ENCODE measurements at regions not wholly inside any gene's neighbourhood (a gene's known extent, or its start where the extent isn't known, plus 50 kb on each side); places are given as distances from the start of the nearest gene placed in this dataset.

DNA sequence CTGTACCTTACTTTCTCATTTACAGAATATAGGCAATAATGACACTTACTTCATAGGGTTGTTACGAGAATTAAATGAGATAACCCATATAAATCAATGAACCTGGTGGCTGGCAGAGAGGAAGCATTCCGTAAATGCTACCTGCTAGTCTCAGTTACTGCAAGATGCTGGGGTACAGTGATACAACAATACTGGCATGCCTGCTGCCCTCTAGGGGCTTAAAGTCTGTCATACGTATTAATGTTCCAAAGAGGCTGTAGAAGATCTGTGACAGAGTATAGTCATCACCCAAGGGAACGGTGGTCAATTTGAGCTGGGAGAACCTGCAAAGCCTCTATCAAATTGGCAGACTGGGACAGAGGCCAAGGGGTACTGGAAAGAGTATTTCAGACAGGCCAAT, 421.5 kb downstream of the GPAM start:
- Histone ChIP-seq H3K27ac (ENCODE audit: extremely low read depth, low read depth, low read length) (no peak overlapping the region), H3K4me1 (ENCODE audit: control insufficient read depth, insufficient read depth, low read length) (no peaks in the 10 kb centered on the region), H3K4me3 (ENCODE audit: low read depth, low read length) (no peak overlapping the region), H3K36me3 (ENCODE audit: control insufficient read depth in 2 of 2, insufficient read depth in 1 of 2, low read length in 2 of 2) (no peaks in the 10 kb centered on the region), H3K9me3 (ENCODE audit: control insufficient read depth, insufficient read depth, low read depth, low read length) (no peaks in the 10 kb centered on the region)
- POLR2A ChIA-PET, result no interaction called here
- CTCF ChIA-PET, result no interaction called here
- no peak for TF ChIP-seq ZNF133 (tag by site-specific recombination; IDR thresholded peaks at IDR 0.05)

- CTCF ChIA-PET, result interaction anchor here (0.6 to 1.2 kb wide), 3 partner anchors 9 to 929 kb away, joined by 3 read pairs; no protein-coding TSS in a partner anchor
Measured at GRCh38 chr10:111765216-111765615, 418.3 kb downstream of the GPAM start.

GRCh38 chr10:111766464-111766863, 417.1 kb downstream of the GPAM start:
- Histone ChIP-seq H3K36me3 (ENCODE audit: control insufficient read depth in 2 of 2, insufficient read depth in 1 of 2, low read length in 2 of 2) (no peaks in the 10 kb centered on the region), H3K27ac (ENCODE audit: extremely low read depth, low read depth, low read length) (no peak overlapping the region), H3K4me3 (ENCODE audit: low read depth, low read length) (no peak overlapping the region), H3K9me3 (ENCODE audit: control insufficient read depth, insufficient read depth, low read depth, low read length) (no peaks in the 10 kb centered on the region), H3K4me1 (ENCODE audit: control insufficient read depth, insufficient read depth, low read length) (no peaks in the 10 kb centered on the region)
- ChIA-PET POLR2A (no interaction called here), CTCF (no interaction called here)
- TF ChIP-seq INSM2 (tag by site-specific recombination; IDR thresholded peaks at IDR 0.05), result no peak
- no peak for TF ChIP-seq ZNF302 (tag by site-specific recombination; IDR thresholded peaks at IDR 0.05; ENCODE audit: low read depth)
- TF ChIP-seq ZNF121 (tag by site-specific recombination; IDR thresholded peaks at IDR 0.05), result no peak
- TF ChIP-seq ZNF792 (tag by site-specific recombination; IDR thresholded peaks at IDR 0.05), result no peak
- TF ChIP-seq SALL2 (tag by site-specific recombination; IDR thresholded peaks at IDR 0.05; ENCODE audit: borderline replicate concordance), result no peak
- no peak for TF ChIP-seq KLF16 (tag by site-specific recombination; IDR thresholded peaks at IDR 0.05)
- TF ChIP-seq, protein P1, sequence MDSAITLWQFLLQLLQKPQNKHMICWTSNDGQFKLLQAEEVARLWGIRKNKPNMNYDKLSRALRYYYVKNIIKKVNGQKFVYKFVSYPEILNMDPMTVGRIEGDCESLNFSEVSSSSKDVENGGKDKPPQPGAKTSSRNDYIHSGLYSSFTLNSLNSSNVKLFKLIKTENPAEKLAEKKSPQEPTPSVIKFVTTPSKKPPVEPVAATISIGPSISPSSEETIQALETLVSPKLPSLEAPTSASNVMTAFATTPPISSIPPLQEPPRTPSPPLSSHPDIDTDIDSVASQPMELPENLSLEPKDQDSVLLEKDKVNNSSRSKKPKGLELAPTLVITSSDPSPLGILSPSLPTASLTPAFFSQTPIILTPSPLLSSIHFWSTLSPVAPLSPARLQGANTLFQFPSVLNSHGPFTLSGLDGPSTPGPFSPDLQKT (IDR thresholded peaks at IDR 0.05; ENCODE audit: borderline replicate concordance, low read depth, low read length), result no peak
- TF ChIP-seq ZNF335 (tag by site-specific recombination; conservative IDR thresholded peaks at IDR 0.05), result no peak
- TF ChIP-seq, protein P2, sequence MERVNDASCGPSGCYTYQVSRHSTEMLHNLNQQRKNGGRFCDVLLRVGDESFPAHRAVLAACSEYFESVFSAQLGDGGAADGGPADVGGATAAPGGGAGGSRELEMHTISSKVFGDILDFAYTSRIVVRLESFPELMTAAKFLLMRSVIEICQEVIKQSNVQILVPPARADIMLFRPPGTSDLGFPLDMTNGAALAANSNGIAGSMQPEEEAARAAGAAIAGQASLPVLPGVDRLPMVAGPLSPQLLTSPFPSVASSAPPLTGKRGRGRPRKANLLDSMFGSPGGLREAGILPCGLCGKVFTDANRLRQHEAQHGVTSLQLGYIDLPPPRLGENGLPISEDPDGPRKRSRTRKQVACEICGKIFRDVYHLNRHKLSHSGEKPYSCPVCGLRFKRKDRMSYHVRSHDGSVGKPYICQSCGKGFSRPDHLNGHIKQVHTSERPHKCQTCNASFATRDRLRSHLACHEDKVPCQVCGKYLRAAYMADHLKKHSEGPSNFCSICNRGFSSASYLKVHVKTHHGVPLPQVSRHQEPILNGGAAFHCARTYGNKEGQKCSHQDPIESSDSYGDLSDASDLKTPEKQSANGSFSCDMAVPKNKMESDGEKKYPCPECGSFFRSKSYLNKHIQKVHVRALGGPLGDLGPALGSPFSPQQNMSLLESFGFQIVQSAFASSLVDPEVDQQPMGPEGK (tag by site-specific recombination; IDR thresholded peaks at IDR 0.05), result no peak
- no peak for TF ChIP-seq ZNF157 (tag by site-specific recombination; IDR thresholded peaks at IDR 0.05)
- TF ChIP-seq WT1 (tag by site-specific recombination; IDR thresholded peaks at IDR 0.05), result no peak
- TF ChIP-seq SCRT2 (tag by site-specific recombination; IDR thresholded peaks at IDR 0.05), result no peak
- TF ChIP-seq GLIS1 (tag by site-specific recombination; IDR thresholded peaks at IDR 0.05), result no peak

More at GRCh38 chr10:111765216-111765615, 418.3 kb downstream of the GPAM start:
- Histone ChIP-seq H3K9me3 (ENCODE audit: control insufficient read depth, insufficient read depth, low read depth, low read length) (no peaks in the 10 kb centered on the region), H3K27ac (ENCODE audit: extremely low read depth, low read depth, low read length) (no peak overlapping the region), H3K4me3 (ENCODE audit: low read depth, low read length) (no peak overlapping the region), H3K4me1 (ENCODE audit: control insufficient read depth, insufficient read depth, low read length) (no peaks in the 10 kb centered on the region), H3K36me3 (ENCODE audit: control insufficient read depth in 2 of 2, insufficient read depth in 1 of 2, low read length in 2 of 2) (no peaks in the 10 kb centered on the region)
- POLR2A ChIA-PET, result no interaction called here
- TF ChIP-seq MEIS1 (CRISPR knock-in tag; IDR thresholded peaks at IDR 0.05; ENCODE audit: borderline replicate concordance), result no peak
- TF ChIP-seq ZSCAN18 (tag by site-specific recombination; IDR thresholded peaks at IDR 0.05), result no peak
- TF ChIP-seq ZNF624 (tag by site-specific recombination; IDR thresholded peaks at IDR 0.05), result no peak
- TF ChIP-seq ZNF544 (tag by site-specific recombination; IDR thresholded peaks at IDR 0.05), result no peak
- no peak for TF ChIP-seq ZNF677 (tag by site-specific recombination; IDR thresholded peaks at IDR 0.05)
- TF ChIP-seq ZNF311 (tag by site-specific recombination; IDR thresholded peaks at IDR 0.05; ENCODE audit: borderline replicate concordance), result no peak
- TF ChIP-seq EGR2 (tag by site-specific recombination; IDR thresholded peaks at IDR 0.05; ENCODE audit: low read depth), result no peak
- TF ChIP-seq, protein P3, sequence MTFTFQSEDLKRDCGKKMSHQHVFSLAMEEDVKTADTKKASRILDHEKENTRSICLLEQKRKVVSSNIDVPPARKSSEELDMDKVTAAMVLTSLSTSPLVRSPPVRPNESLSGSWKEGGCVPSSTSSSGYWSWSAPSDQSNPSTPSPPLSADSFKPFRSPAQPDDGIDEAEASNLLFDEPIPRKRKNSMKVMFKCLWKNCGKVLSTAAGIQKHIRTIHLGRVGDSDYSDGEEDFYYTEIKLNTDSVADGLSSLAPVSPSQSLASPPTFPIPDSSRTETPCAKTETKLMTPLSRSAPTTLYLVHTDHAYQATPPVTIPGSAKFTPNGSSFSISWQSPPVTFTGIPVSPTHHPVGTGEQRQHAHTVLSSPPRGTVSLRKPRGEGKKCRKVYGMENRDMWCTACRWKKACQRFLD (tag by site-specific recombination; IDR thresholded peaks at IDR 0.05), result no peak
- TF ChIP-seq ZNF501 (tag by site-specific recombination; IDR thresholded peaks at IDR 0.05), result no peak
- TF ChIP-seq ZBTB7A (tag by site-specific recombination; IDR thresholded peaks at IDR 0.05; ENCODE audit: low read depth), result no peak
- no peak for TF ChIP-seq SP2 (tag by site-specific recombination; IDR thresholded peaks at IDR 0.05)
- TF ChIP-seq GLIS2 (tag by site-specific recombination; IDR thresholded peaks at IDR 0.05), result no peak
- no peak for TF ChIP-seq ZNF211 (tag by site-specific recombination; IDR thresholded peaks at IDR 0.05; ENCODE audit: low read depth)
- TF ChIP-seq ZNF341 (tag by site-specific recombination; IDR thresholded peaks at IDR 0.05; ENCODE audit: low read depth), result no peak
- no peak for TF ChIP-seq ZNF416 (tag by site-specific recombination; IDR thresholded peaks at IDR 0.05)

All from HEK293 (cell line).